HepG2 (cell line): ENCODE measurements at regions not wholly inside any gene's neighbourhood (a gene's known extent, or its start where the extent isn't known, plus 50 kb on each side); places are given as distances from the start of the nearest gene placed in this dataset.

ENCODE experiments used
- ATAC-seq: fragments of 200-7000 bp; cut with Tn5 transposase; 3 replicates; pipeline ENCODE4 v1.9.1; 2020; ENCODE audit warnings: mild to moderate bottlenecking, moderate library complexity
- BruUV-seq: library from RNA; stranded (reverse); fragments of 400-500 nt; replicated peaks from 2 replicates; lab custom pipeline; 2021; lab: Mats Ljungman, UMichigan
- CTCF ChIA-PET: fragments of 300-600 bp; formaldehyde crosslinking; extraction: SDS; loops from one replicate; lab custom pipeline; 2021; ENCODE audit warnings: low total read pairs, inconsistent platforms, low intra/inter-chr PET ratio; lab: Yijun Ruan, JAX
- POLR2A ChIA-PET: fragments of 350-600 bp; sonication (Branson Sonifier 250); formaldehyde crosslinking; loops from one replicate; lab custom pipeline; 2020; ENCODE audit warnings: antibody characterized with exemption, inconsistent platforms; lab: Yijun Ruan, JAX
- DNase-seq: peaks from one replicate; pipeline ENCODE4 v3.0.0-alpha.2; 2015; ENCODE audit warnings: low spot score
- FAIRE-seq: peaks from 3 replicates; lab custom pipeline; 2011; peaks lifted over from hg19 to GRCh38; lab: Jason Lieb, UNC
- H2AFZ ChIP-seq: one replicate; pipeline ENCODE4 v1.6.1; 2011; ENCODE audit warnings: low read length, inconsistent platforms
- H3K27ac ChIP-seq: fragments of 300-600 bp; 3 replicates; pipeline ENCODE4 v1.8.0; 2011; ENCODE audit warnings: mixed run types, mild to moderate bottlenecking, mixed read lengths, low read length, inconsistent platforms; ENCODE audit not compliant: insufficient read depth; ENCODE audit errors: extremely low read length
- H3K27me3 ChIP-seq, 2 experiments: fragments of 200-600 bp in 1 of 2; 2 replicates in 1 of 2; 3 replicates in 1 of 2; pipeline versions ENCODE4 v1.6.0 to v1.8.0; 2011; ENCODE audit warnings: low read length in 2 of 2, mild to moderate bottlenecking in 2 of 2, moderate library complexity in 2 of 2, inconsistent platforms in 1 of 2; ENCODE audit not compliant: insufficient read depth in 2 of 2, control insufficient read depth in 1 of 2
- H3K36me3 ChIP-seq, 2 experiments: fragments of 200-600 bp in 1 of 2; replicated peaks in 1 of 2; 2 replicates in 1 of 2; 3 replicates in 1 of 2; pipeline versions ENCODE4 v1.5.1 to v1.8.0; 2011; ENCODE audit warnings: low read length in 2 of 2, inconsistent platforms in 1 of 2; ENCODE audit not compliant: insufficient read depth in 2 of 2, control insufficient read depth in 1 of 2
- H3K4me1 ChIP-seq: 2 replicates; pipeline ENCODE4 v1.5.1; 2012; ENCODE audit warnings: low read length, inconsistent platforms; ENCODE audit not compliant: insufficient read depth
- H3K4me2 ChIP-seq: 2 replicates; pipeline ENCODE4 v1.6.0; 2011; ENCODE audit warnings: low read depth, low read length, inconsistent platforms
- H3K4me3 ChIP-seq, 3 experiments: fragments of 200-600 bp in 1 of 3; sonication (generic), shearing (Covaris generic) in 1 of 3; replicated peaks in 1 of 3; 2 replicates each; pipeline ENCODE4 v1.5.1; 2011 to 2016; ENCODE audit warnings: low read length in 3 of 3, inconsistent platforms in 2 of 3, low read depth in 2 of 3, mild to moderate bottlenecking in 2 of 3, control low read depth in 1 of 3, mixed read lengths in 1 of 3; ENCODE audit not compliant: insufficient read depth in 1 of 3
- H3K79me2 ChIP-seq: one replicate; pipeline ENCODE4 v1.6.1; 2011; ENCODE audit warnings: low read length, inconsistent platforms; ENCODE audit not compliant: insufficient read depth
- H3K9ac ChIP-seq: 2 replicates; pipeline ENCODE4 v1.6.0; 2011; ENCODE audit warnings: mild to moderate bottlenecking, low read depth, low read length, inconsistent platforms; ENCODE audit not compliant: insufficient read depth
- H3K9me3 ChIP-seq: 2 replicates; pipeline ENCODE4 v1.5.1; 2012; ENCODE audit warnings: mild to moderate bottlenecking, low read length
- H4K20me1 ChIP-seq: 2 replicates; pipeline ENCODE4 v1.6.0; 2011; ENCODE audit warnings: inconsistent platforms, mild to moderate bottlenecking, low read length, moderate library complexity; ENCODE audit not compliant: insufficient read depth
- AHR ChIP-seq: IDR thresholded peaks from 2 replicates; pipeline ENCODE4 v1.6.1; 2018; ENCODE audit warnings: missing genetic modification reagents, missing compliant biosample characterization
- ATAD3A ChIP-seq: sonication (generic); formaldehyde crosslinking; IDR thresholded peaks from 2 replicates; pipeline ENCODE4 v1.4.0; 2020; ENCODE audit warnings: missing genetic modification reagents
- CC2D1A ChIP-seq: sonication (generic); formaldehyde crosslinking; IDR thresholded peaks from 2 replicates; pipeline ENCODE4 v1.8.1; 2023; ENCODE audit warnings: mild to moderate bottlenecking, missing genetic modification reagents
- CEBPG ChIP-seq: IDR thresholded peaks from 2 replicates; pipeline ENCODE4 v1.6.1; 2016
- EHMT2 ChIP-seq: fragments of 200-600 bp; sonication (generic); IDR thresholded peaks from 2 replicates; pipeline ENCODE4 v1.7.0; 2017; ENCODE audit warnings: antibody characterized with exemption, low read depth, low read length, borderline replicate concordance
- ETV6 ChIP-seq: sonication (generic); formaldehyde crosslinking; conservative IDR thresholded peaks from 2 replicates; pipeline ENCODE4 v1.4.0; 2020; ENCODE audit warnings: missing genetic modification reagents
- FOXJ3 ChIP-seq: sonication (generic); formaldehyde crosslinking; IDR thresholded peaks from 2 replicates; pipeline ENCODE4 v1.4.0; 2020; ENCODE audit warnings: missing genetic modification reagents, mild to moderate bottlenecking, borderline replicate concordance
- HNF4G ChIP-seq, 2 experiments: sonication (generic) in 1 of 2; formaldehyde crosslinking in 1 of 2; IDR thresholded peaks; 2 replicates each; pipeline versions ENCODE4 v1.4.0 to v1.6.1; 2011 to 2020; ENCODE audit warnings: borderline replicate concordance in 2 of 2, low read depth in 2 of 2, mild to moderate bottlenecking in 2 of 2, low read length in 1 of 2, missing genetic modification reagents in 1 of 2, moderate library complexity in 1 of 2
- MAX ChIP-seq: IDR thresholded peaks from 2 replicates; pipeline ENCODE4 v1.6.1; 2012; ENCODE audit warnings: inconsistent platforms
- MYC ChIP-seq: sonication (generic); formaldehyde crosslinking; IDR thresholded peaks from 2 replicates; pipeline ENCODE4 v1.9.0; 2021; ENCODE audit warnings: missing genetic modification reagents, borderline replicate concordance
- NCOA5 ChIP-seq: sonication (generic); formaldehyde crosslinking; IDR thresholded peaks from 2 replicates; pipeline ENCODE4 v1.4.0; 2020; ENCODE audit warnings: missing genetic modification reagents
- POLR2AphosphoS5 ChIP-seq: IDR thresholded peaks from 2 replicates; pipeline ENCODE4 v1.6.1; 2012; ENCODE audit warnings: low read depth, low read length
- TAF15 ChIP-seq: fragments of 200-400 bp; formaldehyde crosslinking; IDR thresholded peaks from one replicate; pipeline ENCODE4 v1.6.1; 2018; ENCODE audit warnings: mild to moderate bottlenecking, low read depth, low read length; ENCODE audit not compliant: poor library complexity, severe bottlenecking
- TGIF2 ChIP-seq: IDR thresholded peaks from 2 replicates; pipeline ENCODE4 v1.6.1; 2016; ENCODE audit warnings: control low read depth, missing compliant biosample characterization
- ZBTB38 ChIP-seq: sonication (generic); formaldehyde crosslinking; IDR thresholded peaks from 2 replicates; pipeline ENCODE4 v1.5.1; 2020; ENCODE audit warnings: mild to moderate bottlenecking, missing genetic modification reagents
- ZC3H4 ChIP-seq: sonication (generic); formaldehyde crosslinking; IDR thresholded peaks from 2 replicates; pipeline ENCODE4 v1.4.0; 2020; ENCODE audit warnings: missing genetic modification reagents, borderline replicate concordance
- ZEB1 ChIP-seq: IDR thresholded peaks from 2 replicates; pipeline ENCODE4 v1.6.1; 2012; ENCODE audit warnings: mild to moderate bottlenecking, low read depth, inconsistent platforms; ENCODE audit not compliant: insufficient replicate concordance
- ZFX ChIP-seq: sonication (generic); formaldehyde crosslinking; IDR thresholded peaks from 2 replicates; pipeline ENCODE4 v1.4.0; 2020; ENCODE audit warnings: mild to moderate bottlenecking, low read depth, missing genetic modification reagents, moderate library complexity
- ZFY ChIP-seq: sonication (generic); formaldehyde crosslinking; IDR thresholded peaks from 2 replicates; pipeline ENCODE4 v1.4.0; 2020; ENCODE audit warnings: missing genetic modification reagents
- ZNF207 ChIP-seq: fragments of 450-650 bp; IDR thresholded peaks from 2 replicates; pipeline ENCODE4 v1.6.1; 2016; ENCODE audit warnings: antibody characterized with exemption, borderline replicate concordance
- ZNF432 ChIP-seq: sonication (generic); formaldehyde crosslinking; IDR thresholded peaks from 2 replicates; pipeline ENCODE4 v1.5.0; 2020; ENCODE audit warnings: missing genetic modification reagents, mild to moderate bottlenecking, borderline replicate concordance
- ZNF546 ChIP-seq: sonication (generic); formaldehyde crosslinking; conservative IDR thresholded peaks from 2 replicates; pipeline ENCODE4 v1.8.1; 2023; ENCODE audit warnings: mild to moderate bottlenecking, missing genetic modification reagents
- ZNF672 ChIP-seq: sonication (generic); formaldehyde crosslinking; IDR thresholded peaks from 2 replicates; pipeline ENCODE4 v1.8.1; 2022; ENCODE audit warnings: missing genetic modification reagents
- ZNF709 ChIP-seq: sonication (generic); formaldehyde crosslinking; IDR thresholded peaks from 2 replicates; pipeline ENCODE4 v1.5.0; 2020; ENCODE audit warnings: mild to moderate bottlenecking, missing genetic modification reagents
- ZNF724P ChIP-seq: sonication (generic); formaldehyde crosslinking; IDR thresholded peaks from 2 replicates; pipeline ENCODE4 v1.8.0; 2022; ENCODE audit warnings: missing genetic modification reagents, borderline replicate concordance
- ZNF737 ChIP-seq: sonication (generic); formaldehyde crosslinking; IDR thresholded peaks from 2 replicates; pipeline ENCODE4 v1.5.0; 2020; ENCODE audit warnings: missing genetic modification reagents, mild to moderate bottlenecking, borderline replicate concordance
- WGBS: methylation state at CpG from one replicate; pipeline ENCODE4 v1.1.6; 2017; ENCODE audit warnings: low lambda C conversion rate; 5-methylcytosine and 5-hydroxymethylcytosine counted together
- in situ Hi-C: cut with HindIII; loops from 2 replicates; pipeline ENCODE4 v1.10.0; 2017; ENCODE audit warnings: low pct_unique_long_range_greater_than_20kb; ENCODE audit not compliant: extremely low pct_ligation_motif_present
- intact Hi-C: fragments of 100-400 bp; cut with micrococcal nuclease; formaldehyde crosslinking; loops from one replicate; pipeline ENCODE4 v1.10.0; 2022; ENCODE audit not compliant: unreplicated experiment
- TF ChIP-seq, protein P1 (sequence below): sonication (generic); formaldehyde crosslinking; IDR thresholded peaks from 2 replicates; pipeline ENCODE4 v1.4.0; 2020; ENCODE audit warnings: missing genetic modification reagents

GRCh38 chr4:154973244-154974035, 192.4 kb downstream of the RBM46 start:
- no TSS peak for BruUV-seq
- 11% methylated on average over 6 of the region's 6 CpGs for WGBS
- no peak overlapping the region for H2AFZ ChIP-seq
- no peak for TF ChIP-seq MYC (CRISPR knock-in tag)
- TF ChIP-seq ZNF709 (CRISPR knock-in tag): no peak
- no peak for TF ChIP-seq ZFY
- no peak for TF ChIP-seq EHMT2
- no peak for TF ChIP-seq ZNF432
- TF ChIP-seq MAX: no peak
- TF ChIP-seq ZFX (CRISPR knock-in tag): no peak
- TF ChIP-seq AHR: no peak
- no peak for TF ChIP-seq ETV6 (CRISPR knock-in tag)
- TF ChIP-seq ZNF672 (CRISPR knock-in tag): no peak
- no peak for TF ChIP-seq ZEB1
- no peak for TF ChIP-seq FOXJ3 (CRISPR knock-in tag)
- TF ChIP-seq CC2D1A (CRISPR knock-in tag): no peak
- no peak for TF ChIP-seq ZBTB38 (CRISPR knock-in tag)
- TF ChIP-seq ZNF207: no peak
- no peak for TF ChIP-seq ZNF546
- TF ChIP-seq HNF4G (IDR thresholded peaks at IDR 0.05; ENCODE audit: borderline replicate concordance, low read depth, low read length): no peak
- TF ChIP-seq HNF4G (CRISPR knock-in tag; IDR thresholded peaks at IDR 0.05; ENCODE audit: borderline replicate concordance, low read depth): no peak
- no peak for TF ChIP-seq TGIF2 (CRISPR knock-in tag)
- no peak for TF ChIP-seq POLR2AphosphoS5
- TF ChIP-seq, protein P1, sequence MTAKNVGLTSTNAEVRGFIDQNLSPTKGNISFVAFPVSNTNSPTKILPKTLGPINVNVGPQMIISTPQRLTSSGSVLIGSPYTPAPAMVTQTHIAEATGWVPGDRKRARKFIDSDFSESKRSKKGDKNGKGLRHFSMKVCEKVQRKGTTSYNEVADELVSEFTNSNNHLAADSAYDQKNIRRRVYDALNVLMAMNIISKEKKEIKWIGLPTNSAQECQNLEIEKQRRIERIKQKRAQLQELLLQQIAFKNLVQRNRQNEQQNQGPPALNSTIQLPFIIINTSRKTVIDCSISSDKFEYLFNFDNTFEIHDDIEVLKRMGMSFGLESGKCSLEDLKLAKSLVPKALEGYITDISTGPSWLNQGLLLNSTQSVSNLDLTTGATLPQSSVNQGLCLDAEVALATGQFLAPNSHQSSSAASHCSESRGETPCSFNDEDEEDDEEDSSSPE (CRISPR knock-in tag): no peak
- TF ChIP-seq ZNF724P (CRISPR knock-in tag): no peak
- TF ChIP-seq TAF15: no peak
- TF ChIP-seq ZC3H4 (CRISPR knock-in tag): no peak
- no peak for TF ChIP-seq CEBPG (CRISPR knock-in tag)
- no peak for TF ChIP-seq NCOA5 (CRISPR knock-in tag)
- no peak for TF ChIP-seq ATAD3A (CRISPR knock-in tag)
- no peak for TF ChIP-seq ZNF737 (CRISPR knock-in tag)

More at GRCh38 chr4:154973244-154974035, 192.4 kb downstream of the RBM46 start:
- no peak for FAIRE-seq
- Histone ChIP-seq H3K9me3 (no peaks in the 10 kb centered on the region), H3K36me3 (no peaks in the 10 kb centered on the region), H4K20me1 (no peaks in the 10 kb centered on the region), H3K79me2 (no peaks in the 10 kb centered on the region), H3K4me2 (peak overlapping the region; percentile 41; the same call in 1 of the 2 replicates), H3K27ac (no peak overlapping the region), H3K4me1 (peaks cover 13% of the 10 kb centered on the region; the same call in 1 of the 2 replicates), H3K27me3 (no peaks in the 10 kb centered on the region; a peak in 1 of 5 replicates), H3K4me3 (no peak overlapping the region), H3K9ac (no peak overlapping the region)
- CTCF ChIA-PET: no interaction called here
- intact Hi-C loops (no loop called here), in situ Hi-C loops (no loop called here)
- DNase-seq: peak; percentile 20
- POLR2A ChIA-PET: no interaction called here
- peak; percentile 88 for ATAC-seq
